G401.6 (cell line): ENCODE measurements at regions not wholly inside any gene's neighbourhood (a gene's known extent, or its start where the extent isn't known, plus 50 kb on each side); places are given as distances from the start of the nearest gene placed in this dataset.

Experiments used
- FAIRE-seq: peaks from 2 replicates; lab custom pipeline; 2012; peaks lifted over from hg19 to GRCh38; lab: Jason Lieb, UNC

DNA sequence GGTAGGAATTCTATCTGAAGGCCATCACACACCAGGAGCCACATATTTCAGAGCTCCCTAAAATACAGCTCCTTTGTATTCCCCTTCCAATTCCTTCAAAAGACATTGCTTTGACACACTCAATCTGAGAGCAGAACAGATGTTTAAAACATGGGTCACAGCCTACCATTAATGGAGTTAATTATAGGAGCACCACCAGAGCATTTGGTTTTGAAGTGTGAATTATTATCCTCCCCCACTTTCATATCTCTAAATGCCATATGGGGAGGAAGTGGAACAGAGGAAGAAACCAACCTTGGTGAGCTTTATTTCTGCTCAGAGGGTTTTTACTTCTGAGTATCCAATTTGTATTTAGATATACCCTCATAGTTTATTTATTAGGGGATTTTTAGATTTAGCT is 50.7 kb upstream of the TNFRSF21 start:
- no peak for FAIRE-seq

DNA sequence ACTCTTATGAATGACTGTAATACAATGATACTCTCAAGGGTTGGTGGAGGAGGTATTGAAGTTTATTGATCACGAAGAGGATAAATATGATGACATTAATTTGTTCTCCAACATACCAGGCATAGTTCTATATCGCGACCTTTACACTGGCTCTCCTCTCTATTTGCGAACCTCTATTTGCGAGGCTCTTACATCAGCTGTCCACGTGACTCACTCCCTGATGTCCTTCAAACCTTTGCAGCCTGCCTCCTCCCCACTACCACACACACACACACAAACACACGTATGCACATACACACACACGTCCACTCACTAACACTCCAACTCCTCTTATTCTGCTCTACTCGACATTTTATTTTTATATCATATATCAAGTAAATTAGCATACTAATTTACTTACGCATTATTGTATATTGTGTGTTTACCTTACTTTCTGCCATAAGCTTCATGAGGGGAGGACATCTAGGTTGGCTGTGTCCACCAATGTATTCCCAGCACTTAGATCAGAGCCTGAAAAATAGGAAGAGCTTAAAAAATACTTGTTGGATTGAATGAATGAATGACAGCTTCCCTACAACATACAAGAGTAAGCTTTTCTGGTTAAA is 53.3 kb upstream of the TNFRSF21 start:
- FAIRE-seq: no peak

DNA sequence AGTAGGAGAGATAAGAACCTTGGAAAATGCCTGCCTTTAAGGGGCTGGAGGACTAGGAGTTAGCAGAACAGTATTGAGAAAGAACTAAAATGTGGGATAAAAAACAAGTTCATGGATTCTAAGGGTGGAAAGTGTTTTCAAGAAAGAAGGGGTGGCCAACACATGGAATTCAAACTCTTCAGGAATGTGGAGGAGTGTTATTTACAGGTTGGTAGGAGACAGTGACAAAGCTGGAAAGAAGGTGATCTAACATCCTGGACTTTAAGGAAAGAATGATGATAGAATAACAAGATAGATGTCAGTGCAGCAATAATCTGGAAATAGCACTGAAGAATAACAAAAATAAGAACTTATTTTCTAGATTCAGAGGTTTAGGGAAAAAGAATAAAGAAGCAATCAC is 54.0 kb upstream of the TNFRSF21 start:
- no peak for FAIRE-seq

DNA sequence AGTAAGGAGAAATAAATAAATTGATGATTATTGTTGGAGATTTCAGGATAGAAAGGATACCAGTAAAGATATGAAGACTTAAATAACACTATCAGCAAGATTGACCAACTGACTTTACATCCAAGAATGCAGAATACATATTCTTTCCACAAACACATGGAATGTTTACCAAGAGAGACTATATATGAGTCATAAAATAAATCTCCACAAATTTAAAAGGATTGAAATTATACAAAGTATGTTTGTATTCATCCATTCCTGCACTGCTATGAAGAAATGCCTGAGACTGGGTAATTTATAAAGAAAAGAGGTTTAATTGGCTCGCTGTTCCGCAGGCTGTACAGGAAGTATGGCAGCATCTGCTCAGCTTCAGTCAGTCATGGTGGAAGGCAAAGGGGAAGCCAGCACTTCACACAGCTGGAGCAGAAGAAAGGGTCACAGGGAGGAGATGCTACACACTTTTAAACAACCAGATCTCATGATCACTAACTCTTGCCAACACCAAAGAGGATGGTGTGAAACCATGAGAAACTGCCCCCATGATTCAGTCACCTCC is 56.7 kb upstream of the TNFRSF21 start:
- no peak for FAIRE-seq

DNA sequence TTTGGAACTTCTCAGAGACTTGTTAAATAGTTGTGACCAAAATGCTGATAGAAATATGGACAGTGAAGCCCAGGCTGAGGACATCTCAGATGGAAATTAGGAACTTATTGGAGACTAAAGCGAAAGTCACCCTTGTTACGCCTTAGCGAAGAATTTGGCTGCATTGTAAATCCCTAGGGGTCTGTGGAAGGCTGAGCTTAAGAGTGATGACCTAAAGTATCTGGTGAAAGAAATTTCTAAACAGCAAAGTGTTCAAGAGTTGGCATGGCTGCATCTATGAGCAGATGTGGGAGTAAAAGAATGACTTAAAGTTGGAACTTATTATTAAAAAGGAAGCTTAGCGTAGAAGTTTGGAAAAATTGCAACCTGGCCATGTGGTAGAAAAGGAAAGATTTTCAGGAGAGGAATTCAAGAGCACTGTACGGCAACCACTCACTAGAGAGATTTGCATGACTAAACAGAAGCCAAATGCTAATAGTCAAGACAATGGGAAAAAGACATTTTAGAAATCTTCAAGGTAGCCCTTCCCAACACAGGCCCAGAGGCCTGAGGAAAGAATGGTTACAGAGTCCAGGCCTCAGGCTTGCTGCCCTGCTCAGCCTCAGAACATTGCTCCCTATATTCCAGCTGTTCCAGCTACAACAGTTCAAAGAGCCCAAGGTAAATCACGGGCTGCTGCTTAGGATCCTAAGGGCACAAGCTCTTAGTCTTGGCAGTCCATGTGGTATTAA is 61.6 kb upstream of the TNFRSF21 start:
- no peak for FAIRE-seq

DNA sequence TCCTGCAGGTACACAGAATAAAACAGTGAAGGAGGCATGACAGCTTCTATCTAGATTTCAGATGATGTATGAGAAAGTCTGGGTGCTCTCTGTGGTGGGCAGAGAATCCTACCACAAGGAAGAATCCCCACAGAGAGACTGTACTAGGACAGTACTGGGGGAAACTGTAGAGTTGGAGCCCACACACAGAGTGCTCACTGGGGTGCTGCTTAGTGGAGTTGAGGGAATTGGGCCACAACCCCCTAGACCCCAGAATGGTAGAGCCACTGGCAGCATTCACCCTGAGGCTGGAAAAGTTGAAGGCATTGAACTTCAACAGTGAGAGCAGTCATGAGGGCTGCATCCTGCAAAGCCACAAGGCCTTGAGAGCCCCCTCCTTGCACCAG is 62.2 kb upstream of the TNFRSF21 start:
- no peak for FAIRE-seq

DNA sequence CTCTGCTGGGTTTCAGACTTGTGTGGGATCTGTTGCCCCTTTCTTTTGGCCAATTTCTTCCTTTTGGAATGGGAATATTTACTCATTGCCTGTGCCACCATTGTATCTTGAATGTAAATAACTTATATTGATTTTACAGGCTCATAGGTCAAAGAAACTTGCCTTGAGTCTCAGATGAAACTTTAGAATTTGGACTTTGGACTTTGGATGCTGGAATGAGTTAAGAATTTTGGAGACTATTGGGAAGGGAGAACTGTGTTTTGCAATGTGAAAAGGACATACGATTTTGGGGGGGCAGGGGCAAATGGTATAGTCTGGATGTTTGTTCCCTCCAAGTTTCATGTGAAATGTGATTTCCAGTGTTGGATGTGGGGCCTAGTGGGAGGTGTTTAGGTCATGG is 62.6 kb upstream of the TNFRSF21 start:
- no peak for FAIRE-seq

DNA sequence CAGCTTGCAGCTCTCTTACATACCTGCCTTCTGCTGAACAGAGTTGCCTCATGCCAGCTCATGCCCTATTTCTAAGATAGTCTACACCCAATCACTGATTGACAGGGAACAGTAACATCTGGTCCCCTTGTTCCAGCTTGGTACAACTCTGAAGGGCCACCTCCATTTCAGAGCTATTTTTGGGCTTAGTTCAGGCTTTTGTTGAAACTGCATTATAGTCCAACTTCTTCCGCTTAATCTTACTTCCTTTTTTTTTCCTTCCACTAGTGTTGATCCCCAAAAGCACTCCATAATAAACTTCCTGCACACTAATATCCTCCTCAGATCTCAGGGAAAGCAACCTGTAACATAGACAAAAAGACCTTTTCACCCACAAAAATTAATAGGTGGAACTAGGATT is 65.7 kb upstream of the TNFRSF21 start:
- no peak for FAIRE-seq

DNA sequence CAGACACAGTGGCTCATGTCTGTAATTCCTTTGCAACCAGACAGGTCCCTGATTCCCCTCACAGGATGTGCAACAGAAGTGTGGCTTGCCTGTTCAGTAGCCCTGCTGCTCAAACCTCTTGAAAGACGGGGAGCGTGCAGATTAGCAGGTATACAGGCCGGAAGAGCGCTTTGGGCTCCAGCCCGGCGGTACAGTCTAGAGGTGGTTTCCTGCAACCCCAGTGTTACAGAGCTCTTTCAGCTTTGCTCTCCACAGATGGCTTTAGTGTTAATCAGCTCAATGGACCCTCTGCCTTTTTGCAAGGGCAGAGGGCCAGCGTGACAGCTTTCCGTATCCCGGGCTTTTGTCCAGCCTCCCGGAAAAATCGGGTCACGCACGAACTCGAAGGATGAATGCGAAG is 67.2 kb upstream of the TNFRSF21 start:
- FAIRE-seq: no peak

DNA sequence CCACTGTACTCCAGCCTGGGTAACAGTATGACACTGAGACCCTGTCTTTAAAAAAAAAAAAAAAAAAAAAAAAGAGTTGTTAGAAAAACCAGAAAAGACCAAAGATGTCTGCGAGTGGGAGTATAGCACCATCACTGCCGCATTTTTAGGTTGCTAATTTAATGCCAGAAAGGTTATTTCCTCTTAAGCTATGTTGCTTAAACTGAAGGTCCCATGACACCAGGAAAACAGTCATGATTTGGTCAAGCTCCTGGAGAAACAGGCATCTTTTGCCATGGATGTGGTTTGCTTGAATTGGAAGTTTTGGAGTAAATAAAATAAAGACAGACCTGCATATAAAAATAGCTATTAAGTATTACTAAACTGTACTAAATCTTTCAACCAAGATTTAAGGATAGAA is 68.3 kb upstream of the TNFRSF21 start:
- no peak for FAIRE-seq

DNA sequence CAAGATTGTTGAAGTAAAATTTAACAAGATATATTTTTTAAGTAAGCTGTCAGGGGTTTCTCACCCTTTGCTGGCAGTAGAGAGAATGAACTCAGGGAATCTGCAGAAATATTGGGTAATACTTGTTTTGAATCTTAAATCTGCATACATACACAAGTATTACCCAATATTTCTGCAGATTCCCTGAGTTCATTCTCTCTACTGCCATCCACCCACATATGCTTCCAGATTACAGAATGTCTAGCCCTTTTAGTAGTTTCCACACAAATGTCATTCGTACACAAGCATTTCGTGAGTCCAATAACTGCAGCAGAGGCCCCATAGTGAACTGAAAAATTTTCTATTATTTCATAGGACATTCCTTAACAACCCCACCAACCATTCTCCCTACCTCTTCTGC is 69.6 kb upstream of the TNFRSF21 start:
- no peak for FAIRE-seq

DNA sequence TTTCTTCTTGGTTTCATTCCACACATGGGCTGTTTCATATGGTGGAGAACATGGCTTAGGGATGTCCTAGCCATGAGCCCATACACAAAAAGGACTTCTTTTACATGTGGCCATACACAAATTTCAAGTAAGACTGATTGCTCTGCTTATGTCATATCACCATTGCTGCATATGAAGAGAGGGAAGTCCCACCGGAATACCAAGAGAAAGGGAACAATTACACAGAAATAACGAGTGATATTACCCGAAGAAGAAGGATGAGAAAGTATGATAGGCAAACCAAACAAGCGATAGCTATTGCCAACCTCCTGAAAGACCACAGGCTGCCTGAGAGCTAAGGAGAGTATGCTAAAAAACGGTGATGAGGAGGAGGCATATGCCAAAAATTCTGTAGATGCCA is 70.5 kb upstream of the TNFRSF21 start:
- FAIRE-seq: no peak

DNA sequence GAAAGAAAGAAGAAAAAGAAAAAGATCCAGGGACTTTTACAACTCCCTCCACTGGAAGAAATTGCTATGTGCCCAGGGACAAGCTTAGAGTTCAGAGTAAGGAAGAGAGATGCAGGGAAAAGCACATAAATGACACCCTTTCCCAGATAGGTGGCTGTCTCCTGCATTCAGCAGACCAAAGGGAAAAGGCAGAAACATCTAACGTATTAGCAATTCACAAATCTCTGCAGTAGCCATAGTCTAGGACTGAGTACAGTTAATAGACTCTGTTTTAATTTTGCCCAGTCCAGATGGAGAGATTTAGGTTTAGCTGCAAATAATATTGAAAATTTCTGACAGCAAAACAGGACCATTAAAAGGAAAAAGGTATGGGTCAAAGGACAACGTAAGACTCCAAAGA is 71.3 kb upstream of the TNFRSF21 start:
- no peak for FAIRE-seq

DNA sequence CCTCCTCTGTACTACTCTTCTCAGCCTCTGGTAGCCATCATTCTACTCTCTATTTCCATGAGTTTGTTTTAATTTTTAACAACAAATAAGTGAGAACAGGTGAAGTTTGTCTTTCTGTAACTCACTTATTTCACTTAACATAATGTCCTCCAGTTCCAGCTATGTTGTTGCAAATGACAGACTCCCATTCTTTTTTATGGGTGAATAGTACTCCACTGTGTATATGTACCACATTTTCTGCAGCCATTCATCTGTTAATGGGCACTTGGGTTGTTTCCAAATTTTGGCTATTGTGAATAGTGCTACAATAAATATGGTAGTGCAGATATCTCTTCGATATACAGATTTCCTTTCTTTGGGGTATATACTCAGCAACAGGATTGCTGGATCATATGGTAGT is 73.7 kb upstream of the TNFRSF21 start:
- no peak for FAIRE-seq

DNA sequence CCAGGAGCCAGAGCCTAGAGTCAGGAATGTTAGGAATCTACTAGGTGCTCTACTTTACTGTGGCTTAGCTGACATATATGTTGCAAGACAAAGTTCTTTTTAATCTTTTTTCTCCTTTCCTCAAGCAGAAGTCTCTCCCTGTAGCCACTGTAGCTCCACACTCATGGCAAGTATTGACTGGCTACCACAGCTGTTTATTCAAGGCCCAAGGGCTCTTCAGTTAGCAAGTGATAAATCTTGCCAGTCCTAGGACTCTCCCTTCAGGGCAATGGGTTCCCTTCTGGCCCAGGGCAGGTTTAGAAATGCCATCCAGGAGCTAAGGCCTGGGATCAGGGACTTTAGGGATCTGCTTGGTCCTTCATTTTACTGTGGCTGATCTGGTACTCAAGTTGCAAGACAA is 82.0 kb upstream of the TNFRSF21 start:
- no peak for FAIRE-seq

DNA sequence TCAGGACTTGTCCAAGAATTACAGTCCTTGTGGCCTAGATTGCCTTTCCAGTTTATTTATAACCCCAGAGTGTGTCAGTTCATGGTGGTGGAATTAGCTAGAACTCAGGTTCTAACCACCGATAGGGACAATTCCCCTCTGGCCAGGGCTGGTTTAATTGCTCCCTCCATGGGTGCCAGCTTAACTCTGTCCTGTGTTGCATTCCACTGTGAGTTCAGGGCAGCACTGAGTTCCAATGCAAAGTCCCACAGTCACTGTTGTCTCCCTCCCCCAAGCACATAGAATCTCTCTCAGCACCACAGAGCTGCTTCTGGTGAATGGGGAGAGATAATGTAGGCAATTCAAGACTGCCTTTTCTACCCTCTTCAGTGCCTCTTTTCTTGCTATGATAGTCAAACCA is 82.5 kb upstream of the TNFRSF21 start:
- no peak for FAIRE-seq

DNA sequence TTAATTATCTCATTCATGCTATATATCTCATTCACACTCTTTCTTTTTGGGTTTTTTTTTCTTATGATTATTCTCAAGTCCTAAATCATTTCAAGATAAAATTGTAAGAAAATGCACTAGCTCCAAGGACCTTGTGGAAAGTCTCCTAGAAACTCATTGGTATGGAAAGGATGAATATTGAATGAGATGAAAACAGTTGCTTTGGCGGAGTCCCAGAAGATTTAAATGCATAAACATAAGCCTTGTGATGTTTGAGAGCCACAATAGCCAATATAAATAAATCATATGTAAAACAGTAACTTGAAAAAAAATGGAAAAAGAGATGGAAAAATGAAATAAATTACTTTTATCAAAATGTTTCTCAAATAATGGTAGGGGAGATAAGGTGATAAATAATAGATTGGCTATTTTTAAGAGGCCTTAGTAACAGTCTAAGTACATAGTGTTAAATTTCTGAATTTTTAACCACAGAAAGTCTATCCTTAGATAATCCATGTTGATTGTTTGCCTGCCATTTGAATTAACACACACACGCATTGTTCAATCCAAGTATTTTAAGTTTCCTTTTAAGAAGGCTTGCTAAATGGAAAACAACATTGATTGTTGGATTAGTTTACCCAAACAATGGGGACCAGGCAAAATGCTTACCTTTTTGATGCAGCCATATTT is 81.1 kb upstream of the CD2AP start:
- FAIRE-seq: no peak

DNA sequence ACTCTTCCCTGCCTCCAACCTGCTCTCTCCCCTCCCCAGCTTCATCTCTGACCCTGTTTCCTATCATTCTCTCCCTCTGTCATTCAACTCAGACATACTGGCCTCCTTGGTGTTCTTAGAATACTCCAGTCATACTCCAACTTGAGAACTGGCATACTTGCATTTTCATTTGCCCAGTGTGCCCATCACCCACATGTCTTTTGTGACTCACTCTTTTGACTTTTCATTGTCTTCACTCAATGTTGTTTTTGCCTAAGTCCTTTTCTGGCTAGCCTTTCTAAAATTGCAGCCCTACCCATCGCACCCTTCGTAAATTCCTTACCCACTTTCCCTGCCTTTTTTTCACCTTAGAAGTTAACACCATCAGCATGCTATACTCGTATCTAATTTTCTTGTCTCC is 77.0 kb upstream of the CD2AP start:
- no peak for FAIRE-seq

DNA sequence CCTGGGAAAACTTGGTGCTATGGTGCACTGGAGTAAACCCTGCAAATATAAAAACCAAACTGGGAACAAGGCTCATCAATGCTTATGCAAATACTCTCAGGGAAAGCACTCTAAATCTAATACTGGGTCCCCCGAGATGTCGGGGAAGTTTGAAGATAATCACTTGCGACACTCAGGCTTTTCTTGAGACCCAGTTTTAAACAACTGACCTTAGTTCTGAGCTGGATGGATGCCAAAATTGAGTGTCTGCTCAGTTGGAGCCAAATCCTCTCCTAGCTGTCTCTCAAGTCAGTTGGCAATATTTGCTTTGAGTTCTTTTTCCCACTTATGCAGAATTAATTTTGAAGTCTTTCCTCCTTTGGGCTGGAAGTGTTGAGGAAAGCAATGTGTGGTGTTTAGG is 75.5 kb upstream of the CD2AP start:
- FAIRE-seq: no peak

DNA sequence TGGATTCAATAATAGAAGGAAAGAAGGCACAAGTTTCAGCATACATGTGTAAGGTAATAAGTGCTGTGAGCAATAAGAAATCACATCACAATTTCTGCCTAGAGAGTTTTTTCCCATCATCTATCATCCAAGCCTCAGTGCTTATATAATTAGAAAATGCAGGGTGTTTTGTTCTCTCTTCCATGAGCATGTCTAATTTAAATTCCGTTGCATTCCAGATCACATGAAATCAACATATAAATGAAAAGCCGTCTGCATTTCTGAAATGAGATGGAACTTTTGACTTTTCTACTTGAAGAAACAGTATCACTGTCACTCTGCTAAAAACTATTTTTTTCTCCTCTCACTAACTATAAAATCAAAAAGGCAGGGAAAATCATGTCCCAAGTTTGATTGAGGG is 74.5 kb upstream of the CD2AP start:
- no peak for FAIRE-seq

DNA sequence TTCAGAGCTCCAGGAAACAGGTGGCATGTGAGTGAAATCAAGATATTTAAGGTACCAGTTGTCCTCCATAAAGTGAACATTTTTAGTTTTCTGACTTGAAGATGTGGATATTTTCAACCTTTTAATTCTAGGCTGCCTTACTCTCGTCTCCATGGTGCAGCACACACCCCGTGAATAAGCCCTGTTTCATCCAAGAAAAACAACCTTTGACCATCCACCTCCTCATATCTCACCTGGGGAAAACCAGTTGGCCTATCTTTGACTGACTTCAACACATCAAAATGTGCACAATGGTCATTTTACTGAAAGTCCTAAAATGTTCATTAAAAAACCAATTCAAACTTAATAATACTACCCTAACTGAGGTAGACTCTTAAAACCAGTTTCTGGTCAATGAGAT is 73.8 kb upstream of the CD2AP start:
- no peak for FAIRE-seq

DNA sequence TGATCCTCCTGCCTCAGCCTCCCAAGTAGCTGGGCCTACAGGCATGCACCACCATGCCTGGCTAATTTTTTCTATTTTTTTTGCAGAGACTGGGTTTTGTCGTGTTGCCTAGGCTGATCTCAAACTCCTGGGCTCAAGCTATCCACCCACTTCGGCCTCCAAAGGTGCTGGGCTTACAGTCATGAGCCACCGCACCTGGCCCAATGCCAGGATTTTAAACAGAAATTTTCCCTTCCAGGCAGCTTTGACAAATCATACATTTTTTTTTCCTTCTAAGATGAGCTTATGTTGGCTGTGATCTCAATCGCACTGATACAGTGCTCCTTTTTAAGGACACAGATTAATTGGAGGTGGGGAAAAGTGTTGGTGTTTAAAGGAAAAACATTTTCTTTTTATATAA is 73.2 kb upstream of the CD2AP start:
- FAIRE-seq: no peak

DNA sequence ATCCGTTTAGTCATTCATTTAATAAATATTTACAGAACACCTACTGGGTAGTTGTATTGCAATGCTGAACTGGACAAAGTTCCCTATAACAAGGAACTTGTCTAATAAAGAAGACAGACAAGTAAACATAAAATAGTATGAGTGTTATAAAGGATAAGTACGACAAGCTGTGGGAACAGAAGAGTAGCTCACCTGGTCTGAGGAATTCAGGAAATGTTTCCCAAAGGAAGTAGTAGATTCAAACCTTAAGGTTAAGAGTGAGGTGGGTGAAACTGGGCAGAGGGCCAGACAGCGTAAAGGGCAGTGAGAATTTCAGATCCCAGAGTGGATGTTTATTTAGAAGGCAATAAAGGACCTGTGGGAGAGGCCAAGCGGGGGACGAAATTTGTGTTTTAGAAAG is 72.3 kb upstream of the CD2AP start:
- no peak for FAIRE-seq
